GM18511 (cell line): ENCODE measurements at regions not wholly inside any gene's neighbourhood (a gene's known extent, or its start where the extent isn't known, plus 50 kb on each side); places are given as distances from the start of the nearest gene placed in this dataset.
"Not testable (repeated sequence)": the region's sequence is repeated elsewhere in the genome, so short reads cannot be mapped to it uniquely, and the experiment has no call there.

Source experiments
- ATAC-seq: cut with Tn5 transposase; IDR thresholded peaks from one replicate; pipeline ENCODE4 v1.9.1; 2021; ENCODE audit warnings: mild to moderate bottlenecking, moderate library complexity; ENCODE audit not compliant: unreplicated experiment

GRCh38 chr1:228668553-228669241 is 66.6 kb upstream of the RHOU start:
- ATAC-seq = no peak

GRCh38 chr1:228669242-228669585 is 66.1 kb upstream of the RHOU start:
- ATAC-seq = no peak

- not testable (repeated sequence) for ATAC-seq
Observed at GRCh38 chr1:228681076-228681565, 54.2 kb upstream of the RHOU start.

GRCh38 chr1:228683428-228683827 is 51.9 kb upstream of the RHOU start:
- no peak for ATAC-seq

GRCh38 chr1:228684607-228685006 is 50.7 kb upstream of the RHOU start:
- no peak for ATAC-seq

GRCh38 chr1:228685081-228685660 is 50.1 kb upstream of the RHOU start:
- no peak for ATAC-seq
